Peyer's patch (tissue), 4 donors: ENCODE measurements at regions not wholly inside any gene's neighbourhood (a gene's known extent, or its start where the extent isn't known, plus 50 kb on each side); places are given as distances from the start of the nearest gene placed in this dataset.

Experiments used
- POLR2A ChIP-seq, 2 donors: fragments of 450-650 bp; IDR thresholded peaks; one replicate each; pipeline ENCODE4 v1.5.1; 2017; ENCODE audit warnings: antibody characterized with exemption in 2 of 2, mild to moderate bottlenecking in 2 of 2, moderate library complexity in 2 of 2
- TF ChIP-seq, protein P1 (sequence below), 6 experiments: fragments of 450-650 bp in 4 of 6; fragments of 200-600 bp in 2 of 6; sonication (generic) in 1 of 6; IDR thresholded peaks; one replicate each; pipeline ENCODE4 v1.5.1; 2017 to 2019; ENCODE audit warnings: antibody characterized with exemption in 6 of 6, mild to moderate bottlenecking in 3 of 6, moderate library complexity in 1 of 6

DNA sequence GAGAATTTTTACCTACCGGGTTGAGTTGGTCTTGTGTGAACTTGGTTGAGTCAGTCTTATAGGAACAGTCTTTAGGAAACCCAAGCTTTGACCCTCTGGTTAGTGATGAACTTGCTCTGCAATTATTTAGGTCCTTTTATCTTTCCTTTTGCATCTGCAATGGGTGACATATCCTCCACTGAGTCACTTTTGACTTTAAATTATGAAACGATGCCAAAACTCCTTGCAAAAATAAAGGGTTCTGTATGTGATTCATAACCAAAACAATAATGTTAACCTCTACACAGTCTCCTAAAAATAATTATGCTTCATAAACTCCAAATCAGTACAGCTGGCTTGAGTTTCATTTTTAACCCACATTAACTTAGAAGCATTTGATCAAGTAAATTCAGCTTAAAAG is 979.4 kb downstream of the GALC start:
- TF ChIP-seq, protein P1, sequence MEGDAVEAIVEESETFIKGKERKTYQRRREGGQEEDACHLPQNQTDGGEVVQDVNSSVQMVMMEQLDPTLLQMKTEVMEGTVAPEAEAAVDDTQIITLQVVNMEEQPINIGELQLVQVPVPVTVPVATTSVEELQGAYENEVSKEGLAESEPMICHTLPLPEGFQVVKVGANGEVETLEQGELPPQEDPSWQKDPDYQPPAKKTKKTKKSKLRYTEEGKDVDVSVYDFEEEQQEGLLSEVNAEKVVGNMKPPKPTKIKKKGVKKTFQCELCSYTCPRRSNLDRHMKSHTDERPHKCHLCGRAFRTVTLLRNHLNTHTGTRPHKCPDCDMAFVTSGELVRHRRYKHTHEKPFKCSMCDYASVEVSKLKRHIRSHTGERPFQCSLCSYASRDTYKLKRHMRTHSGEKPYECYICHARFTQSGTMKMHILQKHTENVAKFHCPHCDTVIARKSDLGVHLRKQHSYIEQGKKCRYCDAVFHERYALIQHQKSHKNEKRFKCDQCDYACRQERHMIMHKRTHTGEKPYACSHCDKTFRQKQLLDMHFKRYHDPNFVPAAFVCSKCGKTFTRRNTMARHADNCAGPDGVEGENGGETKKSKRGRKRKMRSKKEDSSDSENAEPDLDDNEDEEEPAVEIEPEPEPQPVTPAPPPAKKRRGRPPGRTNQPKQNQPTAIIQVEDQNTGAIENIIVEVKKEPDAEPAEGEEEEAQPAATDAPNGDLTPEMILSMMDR (IDR thresholded peaks at IDR 0.05): no peak
- TF ChIP-seq POLR2A (IDR thresholded peaks at IDR 0.05): no peak
